ENCODE measurements at regions not wholly inside any gene's neighbourhood (a gene's known extent, or its start where the extent isn't known, plus 50 kb on each side); places are given as distances from the start of the nearest gene placed in this dataset.

GRCh38 chr22:49570032-49570848, 257.4 kb downstream of the BRD1 start (continued):
- TF ChIP-seq ZNF462 (CRISPR knock-in tag; IDR thresholded peaks at IDR 0.05) (no peak), EZH2phosphoT487 (IDR thresholded peaks at IDR 0.05; ENCODE audit: unreplicated experiment) (no peak), ETS1 (IDR thresholded peaks at IDR 0.05) (no peak), ZNF114 (CRISPR knock-in tag; IDR thresholded peaks at IDR 0.05) (no peak), NANOG (IDR thresholded peaks at IDR 0.05; ENCODE audit: borderline replicate concordance) (no peak), EZH2 (IDR thresholded peaks at IDR 0.05; ENCODE audit: low read depth, unreplicated experiment) (no peak), JUNB (IDR thresholded peaks at IDR 0.05; ENCODE audit: unreplicated experiment) (no peak), POLR2AphosphoS5 (IDR thresholded peaks at IDR 0.05; ENCODE audit: low read depth) (no peak)

All from GM23338 (cell line).